IMR-90 (cell line): ENCODE measurements at regions not wholly inside any gene's neighbourhood (a gene's known extent, or its start where the extent isn't known, plus 50 kb on each side); places are given as distances from the start of the nearest gene placed in this dataset.

ENCODE experiments used
- ATAC-seq: fragments of 200-7000 bp; cut with Tn5 transposase; 2 replicates; pipeline ENCODE4 v1.9.1; 2020; ENCODE audit warnings: low read depth, mild to moderate bottlenecking, moderate library complexity
- BruUV-seq: library from RNA; stranded (reverse); fragments of 400-500 nt; replicated peaks from 2 replicates; lab custom pipeline; 2021; lab: Mats Ljungman, UMichigan
- CTCF ChIA-PET: fragments of 300-600 bp; formaldehyde crosslinking; extraction: SDS; loops from one replicate; lab custom pipeline; 2021; ENCODE audit warnings: antibody characterized with exemption; lab: Yijun Ruan, JAX
- POLR2A ChIA-PET: fragments of 300-600 bp; sonication (Branson Sonifier 250); formaldehyde crosslinking; loops from one replicate; lab custom pipeline; 2022; ENCODE audit warnings: antibody characterized with exemption; ENCODE audit not compliant: unreplicated experiment; lab: Charles Lee
- DNase-seq: peaks from one replicate; pipeline ENCODE4 v3.0.0; 2013
- H2AFZ ChIP-seq: replicated peaks from 2 replicates; pipeline ENCODE3; 2013; ENCODE audit warnings: low read length, mild to moderate bottlenecking; ENCODE audit not compliant: poor library complexity
- H2AK5ac ChIP-seq: 2 replicates; pipeline ENCODE4 v1.6.1; 2013; ENCODE audit warnings: low read depth, low read length, inconsistent platforms
- H2AK9ac ChIP-seq: replicated peaks from 2 replicates; pipeline ENCODE3; 2013; ENCODE audit warnings: mild to moderate bottlenecking, low read depth, low read length, moderate library complexity; ENCODE audit not compliant: poor library complexity
- H2BK120ac ChIP-seq: 2 replicates; pipeline ENCODE4 v1.6.1; 2013; ENCODE audit warnings: low read depth, low read length, inconsistent platforms
- H2BK15ac ChIP-seq: 3 replicates; pipeline ENCODE4 v1.6.1; 2013; ENCODE audit warnings: low read depth, low read length, inconsistent platforms
- H2BK20ac ChIP-seq: 2 replicates; pipeline ENCODE4 v1.6.1; 2013; ENCODE audit warnings: low read depth, mild to moderate bottlenecking, inconsistent platforms, low read length, moderate library complexity
- H2BK5ac ChIP-seq: 2 replicates; pipeline ENCODE4 v1.6.1; 2013; ENCODE audit warnings: mild to moderate bottlenecking, low read depth, low read length, inconsistent platforms; ENCODE audit not compliant: poor library complexity, severe bottlenecking
- H3K14ac ChIP-seq: replicated peaks from 2 replicates; pipeline ENCODE4 v1.6.1; 2013; ENCODE audit warnings: low read depth, low read length, inconsistent platforms
- H3K18ac ChIP-seq: 2 replicates; pipeline ENCODE4 v1.6.1; 2013; ENCODE audit warnings: low read depth, low read length, control low read depth
- H3K23ac ChIP-seq: 2 replicates; pipeline ENCODE4 v1.6.1; 2013; ENCODE audit warnings: low read depth, low read length, inconsistent platforms
- H3K27ac ChIP-seq: 2 replicates; pipeline ENCODE4 v1.5.1; 2013; ENCODE audit warnings: mild to moderate bottlenecking, control low read depth, low read length; ENCODE audit not compliant: insufficient read depth
- H3K27me3 ChIP-seq: 2 replicates; pipeline ENCODE4 v1.6.1; 2013; ENCODE audit warnings: low read length; ENCODE audit not compliant: control insufficient read depth, insufficient read depth
- H3K36me3 ChIP-seq: 2 replicates; pipeline ENCODE4 v1.6.1; 2013; ENCODE audit warnings: low read length, mixed read lengths; ENCODE audit not compliant: control insufficient read depth, insufficient read depth
- H3K4ac ChIP-seq: 2 replicates; pipeline ENCODE4 v1.6.1; 2013; ENCODE audit warnings: low read depth, low read length, inconsistent platforms
- H3K4me1 ChIP-seq: 2 replicates; pipeline ENCODE4 v1.6.1; 2013; ENCODE audit warnings: low read length, mixed read lengths; ENCODE audit not compliant: control insufficient read depth, insufficient read depth
- H3K4me2 ChIP-seq: 2 replicates; pipeline ENCODE4 v1.6.1; 2013; ENCODE audit warnings: low read depth, mild to moderate bottlenecking, control low read depth, low read length, moderate library complexity
- H3K4me3 ChIP-seq: 2 replicates; pipeline ENCODE4 v1.5.1; 2013; ENCODE audit warnings: low read depth, mild to moderate bottlenecking, control low read depth, low read length, moderate library complexity; ENCODE audit not compliant: insufficient read depth
- H3K56ac ChIP-seq: 2 replicates; pipeline ENCODE4 v1.6.1; 2013; ENCODE audit warnings: low read length, inconsistent platforms; ENCODE audit not compliant: insufficient read depth; ENCODE audit errors: extremely low read depth
- H3K79me1 ChIP-seq, 2 experiments: 2 replicates each; pipeline ENCODE4 v1.6.1; 2013; ENCODE audit warnings: low read length in 2 of 2, inconsistent platforms in 1 of 2, low read depth in 1 of 2
- H3K9ac ChIP-seq: 2 replicates; pipeline ENCODE4 v1.6.1; 2013; ENCODE audit warnings: low read depth, low read length, control low read depth
- H3K9me1 ChIP-seq: 2 replicates; pipeline ENCODE4 v1.6.1; 2013; ENCODE audit warnings: low read length, inconsistent platforms; ENCODE audit not compliant: insufficient read depth
- H3K9me3 ChIP-seq: 2 replicates; pipeline ENCODE4 v1.6.1; 2013; ENCODE audit warnings: low read length; ENCODE audit not compliant: control insufficient read depth, insufficient read depth
- H4K20me1 ChIP-seq: 2 replicates; pipeline ENCODE4 v1.6.1; 2013; ENCODE audit warnings: low read length, inconsistent platforms; ENCODE audit not compliant: insufficient read depth
- H4K5ac ChIP-seq: 2 replicates; pipeline ENCODE4 v1.6.1; 2013; ENCODE audit warnings: mild to moderate bottlenecking, low read depth, low read length, control low read depth
- H4K8ac ChIP-seq, 2 experiments: 2 replicates each; pipeline ENCODE4 v1.6.1; 2013; ENCODE audit warnings: low read depth in 2 of 2, low read length in 2 of 2, control low read depth in 1 of 2, inconsistent platforms in 1 of 2
- H4K91ac ChIP-seq: 2 replicates; pipeline ENCODE4 v1.6.1; 2013; ENCODE audit warnings: low read depth, low read length, inconsistent platforms; ENCODE audit not compliant: insufficient read depth
- BHLHE40 ChIP-seq: fragments of 150-350 bp; IDR thresholded peaks from 2 replicates; pipeline ENCODE4 v1.6.1; 2016; ENCODE audit warnings: mild to moderate bottlenecking, low read depth, low read length
- CEBPB ChIP-seq: IDR thresholded peaks from 2 replicates; pipeline ENCODE4 v1.6.1; 2012; ENCODE audit warnings: low read depth, low read length, improper control_type of control experiment
- CHD1 ChIP-seq: IDR thresholded peaks from 2 replicates; pipeline ENCODE4 v1.6.1; 2012; ENCODE audit warnings: low read depth, low read length, improper control_type of control experiment
- CTCF ChIP-seq: conservative IDR thresholded peaks from 2 replicates; pipeline ENCODE4 v1.5.1; 2012; ENCODE audit warnings: mild to moderate bottlenecking, low read depth, low read length, improper control_type of control experiment
- ELK1 ChIP-seq: fragments of 150-350 bp; IDR thresholded peaks from 2 replicates; pipeline ENCODE4 v1.6.1; 2016; ENCODE audit warnings: low read depth, mild to moderate bottlenecking, low read length, moderate library complexity, borderline replicate concordance
- FOS ChIP-seq: fragments of 150-350 bp; IDR thresholded peaks from 2 replicates; pipeline ENCODE4 v1.6.1; 2016; ENCODE audit warnings: low read depth, low read length
- MAFK ChIP-seq: IDR thresholded peaks from 2 replicates; pipeline ENCODE4 v1.6.1; 2012; ENCODE audit warnings: low read depth, low read length, improper control_type of control experiment
- MAZ ChIP-seq: IDR thresholded peaks from 2 replicates; pipeline ENCODE4 v1.6.1; 2012; ENCODE audit warnings: low read depth, mild to moderate bottlenecking, low read length, improper control_type of control experiment, moderate library complexity, borderline replicate concordance
- MXI1 ChIP-seq: IDR thresholded peaks from 2 replicates; pipeline ENCODE4 v1.6.1; 2012; ENCODE audit warnings: low read depth, mild to moderate bottlenecking, low read length, moderate library complexity, borderline replicate concordance
- NFE2L2 ChIP-seq: fragments of 150-350 bp; IDR thresholded peaks from 2 replicates; pipeline ENCODE4 v1.6.1; 2016; ENCODE audit warnings: low read depth, mild to moderate bottlenecking, low read length
- POLR2A ChIP-seq: IDR thresholded peaks from 2 replicates; pipeline ENCODE4 v1.6.1; 2012; ENCODE audit warnings: mild to moderate bottlenecking, low read depth, low read length
- RAD21 ChIP-seq: IDR thresholded peaks from 2 replicates; pipeline ENCODE4 v1.6.1; 2012; ENCODE audit warnings: low read length, improper control_type of control experiment
- RCOR1 ChIP-seq: IDR thresholded peaks from 2 replicates; pipeline ENCODE4 v1.6.1; 2012; ENCODE audit warnings: mild to moderate bottlenecking, low read length, improper control_type of control experiment; ENCODE audit not compliant: insufficient replicate concordance
- RFX5 ChIP-seq: IDR thresholded peaks from 2 replicates; pipeline ENCODE4 v1.8.0; 2012; ENCODE audit warnings: low read depth, mild to moderate bottlenecking, low read length, moderate library complexity
- SMC3 ChIP-seq: fragments of 150-350 bp; IDR thresholded peaks from 2 replicates; pipeline ENCODE4 v1.6.1; 2016; ENCODE audit warnings: low read depth, mild to moderate bottlenecking, antibody characterized with exemption, low read length, moderate library complexity
- USF2 ChIP-seq: fragments of 150-350 bp; IDR thresholded peaks from 2 replicates; pipeline ENCODE4 v1.6.1; 2017; ENCODE audit warnings: mild to moderate bottlenecking, antibody characterized with exemption, low read length, low read depth
- WGBS, 2 experiments: methylation state at CpG; one replicate each; pipeline versions ENCODE4 v1.1.5 to v1.1.7; 2013; ENCODE audit warnings: missing lambda C conversion rate in 2 of 2; ENCODE audit not compliant: insufficient read length in 1 of 2; ENCODE audit errors: extremely low coverage in 2 of 2; 5-methylcytosine and 5-hydroxymethylcytosine counted together
- dilution Hi-C: fragments of 300-500 bp; cut with HindIII; formaldehyde crosslinking; loops from one replicate; pipeline ENCODE4 v1.14.3; 2018; ENCODE audit warnings: low sequenced_read_pairs; ENCODE audit not compliant: unreplicated experiment
- in situ Hi-C: fragments of 300-500 bp; cut with MboI; formaldehyde crosslinking; loops from 3 replicates; pipeline ENCODE4 v1.14.3; 2019; ENCODE audit warnings: low sequenced_read_pairs, inconsistent platforms, mixed read lengths
- intact Hi-C: fragments of 100-400 bp; cut with micrococcal nuclease; formaldehyde crosslinking; loops from 2 replicates; pipeline ENCODE4 v1.10.0; 2022

GRCh38 chr2:20110876-20111275 is 59.4 kb upstream of the LAPTM4A start:
- Histone ChIP-seq H4K5ac (no peak overlapping the region), H3K36me3 (no peaks in the 10 kb centered on the region), H3K9me1 (0 out of 2 replicates have a peak, but pooled peaks cover 5% of the 10 kb centered on the region), H3K4me3 (no peak overlapping the region), H2AFZ (no peak overlapping the region), H3K4me2 (no peak overlapping the region), H3K27me3 (no peaks in the 10 kb centered on the region), H4K20me1 (no peaks in the 10 kb centered on the region), H2AK5ac (no peak overlapping the region), H2BK20ac (no peak overlapping the region), H3K9ac (no peak overlapping the region), H4K91ac (no peak overlapping the region), H4K8ac (no peak overlapping the region), H2BK15ac (no peak overlapping the region), H2BK120ac (no peak overlapping the region), H3K18ac (no peak overlapping the region), H3K4ac (no peak overlapping the region), H3K14ac (no peak overlapping the region), H3K4me1 (peaks cover 4% of the 10 kb centered on the region), H3K56ac (no peak overlapping the region), H3K23ac (no peak overlapping the region), H2BK5ac (no peak overlapping the region), H3K79me1 (no peaks in the 10 kb centered on the region), H3K9me3 (peaks cover 3% of the 10 kb centered on the region; the same call in 1 of the 2 replicates), H2AK9ac (no peak overlapping the region), H3K27ac (no peak overlapping the region)
- no CpG with 5 or more reads among the region's 7 CpGs for WGBS, 2 experiments
- dilution Hi-C loops, result no loop called here
- no TSS peak for BruUV-seq
- in situ Hi-C loops, result no loop called here
- ChIA-PET CTCF (no interaction called here), POLR2A (no interaction called here)
- TF ChIP-seq POLR2A (no peak), CTCF (no peak), BHLHE40 (no peak), NFE2L2 (no peak), RAD21 (no peak), MXI1 (no peak), USF2 (no peak), SMC3 (no peak), ELK1 (no peak), MAZ (no peak), CEBPB (no peak), FOS (no peak), MAFK (no peak), RCOR1 (no peak), CHD1 (no peak), RFX5 (no peak)
- intact Hi-C loops, result no loop called here
- DNase-seq (no peak), ATAC-seq (no peak)
